NCI-H2081 treated with DMSO at 0.1 percent for 48 hours (cell line): ENCODE measurements at regions not wholly inside any gene's neighbourhood (a gene's known extent, or its start where the extent isn't known, plus 50 kb on each side); places are given as distances from the start of the nearest gene placed in this dataset.
A peak's percentile ranks its signal among the peaks of the same experiment; 100 is the strongest.

Source experiments
- DNase-seq: peaks from one replicate; lab custom pipeline; 2025; lab: John Stamatoyannopoulos, UW

GRCh38 chr11:109749476-109749875 is 327.5 kb downstream of the C11orf87 start:
- DNase-seq = no peak

- no peak for DNase-seq
These were observed 329.0 kb downstream of the C11orf87 start for GRCh38 chr11:109750964-109751363.

DNA sequence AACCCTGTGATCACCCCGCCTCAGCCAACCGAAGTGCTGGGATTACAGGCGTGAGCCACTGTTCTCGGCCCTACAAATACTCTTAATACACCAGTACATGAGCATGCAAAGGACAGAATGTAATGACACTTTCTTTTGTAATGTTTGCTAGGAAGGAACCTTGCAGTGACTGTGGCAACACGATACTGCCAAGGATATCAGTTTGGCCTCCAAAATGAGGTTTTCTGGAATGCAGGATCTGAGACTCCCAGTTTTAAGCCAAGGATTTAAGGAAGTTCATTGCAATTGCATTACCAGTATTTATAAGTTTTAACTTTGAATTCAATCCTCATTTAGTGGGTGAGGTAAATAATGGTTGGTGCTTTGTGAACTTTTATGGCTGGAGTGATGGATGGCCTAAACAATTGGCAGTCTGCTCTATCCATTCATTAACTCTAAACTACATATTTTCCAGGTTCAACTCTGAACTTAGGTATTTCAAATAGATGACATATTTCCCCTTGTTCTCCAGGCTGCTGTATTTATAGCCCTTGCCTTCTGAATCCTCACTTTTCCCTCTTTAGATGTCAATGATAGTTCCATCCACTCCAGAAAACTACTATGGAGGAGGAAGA is 330.3 kb downstream of the C11orf87 start:
- DNase-seq = no peak

- no peak for DNase-seq
These were observed 334.5 kb downstream of the C11orf87 start for GRCh38 chr11:109756521-109756920.

DNA sequence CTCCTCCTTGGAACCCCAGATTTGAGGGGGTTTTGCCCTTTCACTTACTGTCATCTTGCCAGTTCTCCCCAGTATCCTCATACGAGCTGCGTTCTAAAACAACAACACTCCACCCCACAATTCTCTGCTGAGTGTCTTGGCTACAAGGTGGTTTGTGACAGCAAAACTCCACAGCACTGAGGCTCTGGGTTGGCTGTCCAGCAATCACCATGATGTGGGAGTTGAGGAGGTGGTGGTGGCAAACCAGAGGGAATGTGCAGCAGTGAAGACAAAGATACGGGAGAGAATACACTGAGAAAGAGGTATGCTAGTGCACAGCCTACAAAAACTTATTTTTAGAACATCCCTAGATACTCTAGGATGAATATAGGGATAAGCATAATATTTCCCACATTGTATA is 335.0 kb downstream of the C11orf87 start:
- DNase-seq = no peak

- no peak for DNase-seq
These were observed 330.6 kb upstream of the ZC3H12C start for GRCh38 chr11:109762546-109762945.

DNA sequence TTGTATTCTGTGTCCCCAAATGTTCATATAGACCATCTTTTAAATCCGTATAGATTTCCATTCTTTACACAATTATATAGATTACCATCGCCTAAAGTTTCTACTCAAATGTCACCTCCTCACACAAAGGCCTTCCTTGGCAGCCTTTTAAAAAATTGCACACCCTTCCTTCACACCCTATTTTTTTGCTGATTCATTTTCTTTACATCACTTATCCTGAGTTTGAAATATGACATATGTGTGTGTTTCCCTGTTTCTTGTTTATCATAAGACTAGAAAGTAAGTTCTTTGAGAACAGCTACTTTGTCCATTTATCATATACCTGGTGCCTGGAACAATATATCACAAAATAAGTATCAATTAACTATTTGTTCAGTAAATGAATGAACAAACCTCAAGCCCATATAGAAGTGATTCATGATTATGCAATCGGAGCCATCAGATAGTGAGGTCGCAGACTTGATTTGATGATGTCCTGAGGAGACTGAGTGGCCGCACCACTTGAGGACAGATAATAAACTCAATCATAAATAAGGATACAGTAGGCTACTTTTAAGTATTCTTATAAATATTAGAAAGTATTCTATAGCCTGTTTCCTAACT is 327.4 kb upstream of the ZC3H12C start:
- no peak for DNase-seq

DNA sequence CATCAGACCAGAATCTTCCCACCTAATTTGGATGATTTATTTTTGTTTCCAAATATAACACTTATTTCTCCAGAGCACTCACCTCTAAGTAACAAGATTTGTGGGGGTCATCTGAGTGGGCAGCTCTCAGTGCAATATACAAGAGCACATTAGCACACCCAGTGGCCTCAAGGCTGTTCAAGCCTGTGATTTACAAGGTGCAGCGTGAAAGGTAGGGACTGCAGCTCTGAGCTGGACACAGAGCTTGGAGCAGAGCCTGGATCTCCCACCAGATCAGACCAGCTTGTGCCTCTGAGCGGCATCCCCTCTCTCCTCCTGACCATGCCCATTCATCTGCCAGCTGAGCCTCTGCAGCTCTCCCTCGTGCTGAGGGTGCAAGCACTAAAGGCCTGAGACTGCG is 323.3 kb upstream of the ZC3H12C start:
- DNase-seq = no peak

DNA sequence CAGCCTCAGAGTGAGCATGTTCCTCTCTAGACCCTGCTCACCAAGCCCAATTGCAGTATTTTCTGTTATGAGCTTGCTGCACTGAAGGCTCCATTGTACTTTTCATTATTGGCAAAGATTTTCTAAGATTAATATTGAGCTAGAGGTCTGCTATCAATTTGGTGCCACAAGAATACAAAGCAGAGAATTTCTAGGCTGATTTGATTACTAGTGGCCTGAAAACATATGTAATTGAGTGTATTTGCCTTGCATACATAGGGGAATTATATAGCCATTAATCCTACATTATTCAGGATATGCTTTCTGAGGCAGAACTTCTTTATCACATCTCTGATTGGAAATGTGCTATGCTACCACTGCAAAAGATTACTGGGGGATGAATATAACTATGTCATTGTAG is 322.9 kb upstream of the ZC3H12C start:
- no peak for DNase-seq

- peak; percentile 70 for DNase-seq
These were observed 320.3 kb upstream of the ZC3H12C start for GRCh38 chr11:109772892-109773291.

- DNase-seq = no peak
These were observed 317.5 kb upstream of the ZC3H12C start for GRCh38 chr11:109775686-109776085.

DNA sequence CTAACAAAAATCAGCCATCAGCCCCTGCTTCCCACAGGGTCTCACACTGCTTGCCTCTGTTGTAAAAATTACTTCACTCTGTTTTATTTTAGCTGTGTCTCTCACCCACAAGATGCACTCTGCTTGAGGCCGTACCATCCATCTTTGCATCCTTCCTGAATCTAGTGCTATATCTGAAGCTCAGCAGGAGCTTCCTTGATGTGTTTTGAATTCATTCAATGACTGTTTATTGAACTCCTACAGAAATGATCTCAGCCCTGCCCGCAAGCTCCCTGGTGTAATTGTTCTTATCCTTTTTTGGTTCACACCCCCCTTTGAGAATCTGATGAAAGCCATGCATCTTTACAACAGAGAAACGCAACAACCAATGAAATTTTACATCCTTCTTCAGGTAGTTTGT is 310.2 kb upstream of the ZC3H12C start:
- no peak for DNase-seq

DNA sequence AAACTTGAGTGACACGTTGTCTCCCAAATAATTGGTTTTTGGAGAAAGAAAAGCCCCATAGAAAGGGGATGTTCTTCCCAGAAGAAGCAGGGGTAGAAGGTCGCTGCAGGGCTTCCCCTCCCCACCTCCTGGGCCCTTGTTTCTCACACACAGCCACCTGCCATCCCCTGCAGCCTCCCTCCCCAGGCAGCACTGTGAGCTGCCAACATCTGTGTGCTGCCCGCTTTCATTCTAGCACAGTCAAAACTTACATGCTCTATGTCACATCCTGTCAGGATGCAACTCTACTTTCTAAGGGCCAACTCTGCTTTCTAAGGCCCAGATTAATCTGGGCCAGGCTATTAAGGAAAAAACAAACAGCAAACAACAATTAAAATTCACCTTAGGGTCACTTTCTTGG is 309.4 kb upstream of the ZC3H12C start:
- DNase-seq = peak; percentile 57

DNA sequence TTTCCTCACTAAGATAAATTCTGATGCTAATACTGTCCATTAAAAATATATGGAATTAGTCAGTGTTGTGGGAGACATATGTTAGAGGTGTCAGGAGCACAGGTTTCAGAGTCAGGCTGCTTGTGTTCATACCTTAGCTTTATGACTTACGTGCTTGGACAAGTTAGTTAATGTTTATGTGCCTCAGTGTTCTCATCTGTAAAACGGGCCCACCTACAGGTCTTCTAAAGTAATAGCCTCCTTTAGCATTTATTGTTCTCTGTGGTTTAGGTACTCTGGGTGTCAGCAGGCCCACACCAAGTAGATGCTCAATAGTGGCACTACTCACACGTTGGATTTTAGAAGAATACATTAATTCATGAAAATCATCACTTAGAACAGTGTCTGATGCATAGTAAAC is 308.7 kb upstream of the ZC3H12C start:
- no peak for DNase-seq

DNA sequence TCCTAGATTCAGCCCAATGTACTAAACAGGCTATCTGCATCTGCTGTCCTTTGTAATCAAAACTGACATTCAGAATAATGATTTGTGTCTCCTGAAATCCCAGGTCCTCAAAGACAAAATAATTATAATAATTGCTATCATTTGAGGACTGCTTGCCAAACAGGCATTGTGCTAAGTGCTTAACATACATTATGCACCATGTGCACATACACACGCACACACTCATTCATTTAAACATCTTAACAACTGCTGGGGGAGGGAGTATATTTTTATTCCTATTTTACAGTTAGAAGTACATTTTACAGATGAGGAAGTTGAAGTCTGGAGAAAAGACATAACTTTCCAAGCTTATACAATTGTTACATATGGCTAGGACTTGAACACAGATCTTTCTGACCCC is 308.0 kb upstream of the ZC3H12C start:
- DNase-seq = peak; percentile 70

GRCh38 chr11:109785714-109786113 is 307.5 kb upstream of the ZC3H12C start:
- DNase-seq = no peak

DNA sequence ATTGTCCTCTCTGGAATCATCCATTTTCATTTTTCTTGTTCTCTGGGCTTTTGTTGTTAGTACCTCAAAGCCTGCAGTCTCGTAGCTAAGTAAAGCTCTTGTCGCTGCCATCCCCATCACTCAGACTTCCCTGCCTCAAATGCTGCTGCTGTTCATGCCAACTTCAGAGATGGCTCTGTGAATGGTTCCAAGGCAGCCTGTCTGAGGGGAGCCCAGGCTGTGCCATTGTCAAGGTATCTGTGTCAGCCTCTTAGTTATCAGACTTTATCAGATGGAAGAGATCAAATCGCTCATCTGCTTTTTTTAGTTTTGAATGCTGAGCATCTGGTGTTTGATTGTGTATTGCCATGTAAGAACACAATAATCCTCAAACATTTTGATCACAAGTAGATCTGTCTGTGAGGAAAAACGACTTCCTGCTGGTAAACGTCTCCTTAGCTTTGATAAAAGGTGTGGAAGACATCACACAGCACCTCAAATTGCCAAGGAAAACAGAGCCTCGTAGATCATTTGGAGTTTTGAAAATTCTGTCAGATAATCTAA is 304.2 kb upstream of the ZC3H12C start:
- DNase-seq = no peak

DNA sequence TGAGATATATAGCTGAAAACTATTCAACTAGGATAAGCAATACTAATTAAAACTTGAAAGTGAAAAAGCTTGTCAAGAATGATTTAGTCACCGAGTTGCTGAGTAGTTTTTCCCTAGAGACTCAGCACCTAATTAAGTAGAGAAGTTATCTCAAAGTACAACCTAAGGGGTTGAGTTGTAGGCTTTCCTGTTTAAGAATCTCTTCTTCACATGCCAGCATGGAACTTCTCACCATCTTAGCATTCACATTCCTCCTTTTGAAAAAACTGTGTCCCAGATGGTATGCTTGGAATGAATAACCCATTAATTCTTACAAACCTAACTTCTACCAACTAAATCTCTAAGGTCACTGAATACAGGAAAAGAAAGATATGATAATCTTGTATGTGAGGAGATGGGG is 303.3 kb upstream of the ZC3H12C start:
- no peak for DNase-seq

GRCh38 chr11:109791337-109791736 is 301.9 kb upstream of the ZC3H12C start:
- DNase-seq = no peak

DNA sequence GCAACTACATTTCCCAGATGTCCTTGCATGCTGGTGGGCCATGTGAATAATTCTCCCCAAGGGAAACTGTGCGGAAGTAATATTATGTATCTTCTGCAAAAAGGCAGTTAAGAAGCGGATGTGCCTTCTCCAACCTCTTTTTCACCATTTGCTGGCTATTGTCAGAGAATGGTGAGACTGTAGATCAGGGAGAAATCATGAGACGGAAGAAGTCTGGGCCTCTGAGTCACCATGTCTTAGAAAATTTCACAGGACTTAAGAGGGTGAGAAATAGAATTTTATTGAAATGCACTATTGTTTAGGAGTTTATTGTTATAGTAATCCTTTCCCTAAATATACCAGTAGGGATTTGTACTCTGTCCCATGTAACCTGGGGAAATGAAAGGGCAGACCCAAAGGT is 298.7 kb upstream of the ZC3H12C start:
- DNase-seq = no peak

DNA sequence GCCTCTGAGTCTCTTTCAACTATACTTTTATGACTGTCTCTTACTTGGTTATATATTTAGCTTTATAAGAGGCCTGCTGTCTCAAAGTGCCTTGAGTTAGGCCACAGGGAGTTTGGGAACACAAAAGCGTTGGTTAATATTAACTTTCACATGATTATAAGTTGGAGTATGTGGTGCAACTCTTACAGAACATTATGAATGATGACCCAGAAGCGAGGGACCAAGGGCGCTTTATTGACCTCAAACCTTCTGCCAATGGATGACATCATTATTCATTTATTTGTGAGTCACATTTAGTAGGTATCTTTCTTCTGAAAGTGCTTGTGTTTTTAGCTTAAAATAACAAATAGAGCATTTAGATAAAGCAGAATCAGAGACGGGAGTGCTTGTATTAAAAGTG is 298.0 kb upstream of the ZC3H12C start:
- DNase-seq = no peak

GRCh38 chr11:109796253-109796652 is 296.9 kb upstream of the ZC3H12C start:
- DNase-seq = no peak

DNA sequence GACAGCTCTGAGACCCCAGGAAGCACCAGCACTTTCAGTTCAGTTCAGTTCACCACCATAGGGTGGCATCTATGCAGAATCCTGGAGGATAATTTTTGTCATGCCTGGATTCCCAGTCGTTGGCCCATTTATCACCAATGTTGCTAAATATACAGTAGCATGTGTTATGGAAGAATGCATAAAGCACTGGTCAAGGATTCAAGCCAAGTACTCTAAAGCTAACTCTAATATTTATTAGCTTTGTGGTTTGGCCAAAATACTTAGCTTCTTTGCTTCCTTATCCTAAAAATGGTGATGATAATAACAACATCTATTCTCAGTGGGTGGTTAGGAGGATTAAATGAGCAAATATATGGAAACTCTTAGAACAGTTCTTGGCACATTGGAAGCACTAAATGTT is 294.7 kb upstream of the ZC3H12C start:
- DNase-seq = no peak

DNA sequence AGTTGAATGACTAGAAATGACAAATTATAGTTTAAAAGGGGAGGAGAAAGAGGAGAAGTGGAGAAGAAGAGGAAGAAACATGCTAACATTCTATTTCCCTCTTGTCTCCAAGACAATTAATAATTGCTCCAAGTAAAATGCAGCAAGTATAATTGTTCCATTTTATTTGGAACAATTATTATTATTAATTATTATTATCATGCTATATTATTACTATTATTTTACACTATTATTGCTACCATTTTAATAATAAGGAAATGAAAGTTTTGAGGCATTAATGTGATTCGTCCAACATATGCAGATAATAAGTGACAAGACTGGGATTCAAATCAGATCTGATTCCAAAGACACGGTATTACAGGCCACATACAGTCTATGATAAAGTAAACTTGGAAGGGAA is 293.6 kb upstream of the ZC3H12C start:
- DNase-seq = no peak
